GM23338 (cell line): ENCODE measurements at regions not wholly inside any gene's neighbourhood (a gene's known extent, or its start where the extent isn't known, plus 50 kb on each side); places are given as distances from the start of the nearest gene placed in this dataset.

Experiments used
- EZH2 ChIP-seq: fragments of 200-600 bp; sonication (generic); IDR thresholded peaks from one replicate; pipeline ENCODE4 v1.8.0; 2017; ENCODE audit warnings: antibody characterized with exemption, mild to moderate bottlenecking, low read depth; ENCODE audit not compliant: unreplicated experiment
- JUNB ChIP-seq: IDR thresholded peaks from one replicate; pipeline ENCODE4 v1.6.1; 2016; ENCODE audit warnings: antibody characterized with exemption; ENCODE audit not compliant: unreplicated experiment
- POLR2AphosphoS5 ChIP-seq: IDR thresholded peaks from 2 replicates; pipeline ENCODE4 v1.6.1; 2016; ENCODE audit warnings: antibody characterized with exemption, low read depth
- ZNF331 ChIP-seq: fragments of 250-450 bp; sonication (Bioruptor Pico); IDR thresholded peaks from 2 replicates; pipeline ENCODE4 v1.5.0; 2020; ENCODE audit warnings: low read depth, mild to moderate bottlenecking, moderate library complexity
- TF ChIP-seq, protein P1 (sequence below), 2 experiments: fragments of 200-600 bp in 1 of 2; sonication (generic) in 1 of 2; conservative IDR thresholded peaks; 2 replicates each; pipeline versions ENCODE4 v1.5.1 to v1.6.1; 2016 to 2017; ENCODE audit warnings: antibody characterized with exemption in 2 of 2, low read depth in 2 of 2, mild to moderate bottlenecking in 2 of 2, moderate library complexity in 1 of 2

- TF ChIP-seq, protein P1, sequence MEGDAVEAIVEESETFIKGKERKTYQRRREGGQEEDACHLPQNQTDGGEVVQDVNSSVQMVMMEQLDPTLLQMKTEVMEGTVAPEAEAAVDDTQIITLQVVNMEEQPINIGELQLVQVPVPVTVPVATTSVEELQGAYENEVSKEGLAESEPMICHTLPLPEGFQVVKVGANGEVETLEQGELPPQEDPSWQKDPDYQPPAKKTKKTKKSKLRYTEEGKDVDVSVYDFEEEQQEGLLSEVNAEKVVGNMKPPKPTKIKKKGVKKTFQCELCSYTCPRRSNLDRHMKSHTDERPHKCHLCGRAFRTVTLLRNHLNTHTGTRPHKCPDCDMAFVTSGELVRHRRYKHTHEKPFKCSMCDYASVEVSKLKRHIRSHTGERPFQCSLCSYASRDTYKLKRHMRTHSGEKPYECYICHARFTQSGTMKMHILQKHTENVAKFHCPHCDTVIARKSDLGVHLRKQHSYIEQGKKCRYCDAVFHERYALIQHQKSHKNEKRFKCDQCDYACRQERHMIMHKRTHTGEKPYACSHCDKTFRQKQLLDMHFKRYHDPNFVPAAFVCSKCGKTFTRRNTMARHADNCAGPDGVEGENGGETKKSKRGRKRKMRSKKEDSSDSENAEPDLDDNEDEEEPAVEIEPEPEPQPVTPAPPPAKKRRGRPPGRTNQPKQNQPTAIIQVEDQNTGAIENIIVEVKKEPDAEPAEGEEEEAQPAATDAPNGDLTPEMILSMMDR (conservative IDR thresholded peaks at IDR 0.05; ENCODE audit: low read depth in 2 of 2) = no peak
- no peak for TF ChIP-seq ZNF331 (CRISPR knock-in tag)
- TF ChIP-seq POLR2AphosphoS5 = no peak
- no peak for TF ChIP-seq EZH2
- TF ChIP-seq JUNB = no peak
Measured at GRCh38 chr1:67612788-67613241, 72.2 kb upstream of the GADD45A start.
